H9 (cell line): ENCODE measurements at regions not wholly inside any gene's neighbourhood (a gene's known extent, or its start where the extent isn't known, plus 50 kb on each side); places are given as distances from the start of the nearest gene placed in this dataset.

ENCODE experiments used
- DNase-seq: peaks from one replicate; pipeline ENCODE4 v3.0.0-alpha.2; 2017
- H2AFZ ChIP-seq: one replicate; pipeline ENCODE4 v1.6.1; 2013; ENCODE audit warnings: mild to moderate bottlenecking, low read length, control low read depth, moderate library complexity
- H2AK5ac ChIP-seq: 2 replicates; pipeline ENCODE4 v1.6.1; 2013; ENCODE audit warnings: low read length, control low read depth, mixed read lengths; ENCODE audit not compliant: insufficient read length
- H2BK120ac ChIP-seq: one replicate; pipeline ENCODE4 v1.6.1; 2013; ENCODE audit warnings: low read depth, mild to moderate bottlenecking, low read length, control low read depth, inconsistent platforms; ENCODE audit not compliant: poor library complexity, severe bottlenecking
- H2BK12ac ChIP-seq: 2 replicates; pipeline ENCODE4 v1.6.1; 2013; ENCODE audit warnings: low read length, control low read depth, mixed read lengths, low read depth; ENCODE audit not compliant: insufficient read length
- H2BK15ac ChIP-seq: 2 replicates; pipeline ENCODE4 v1.6.1; 2013; ENCODE audit warnings: low read depth, low read length, control low read depth
- H2BK20ac ChIP-seq: one replicate; pipeline ENCODE4 v1.6.1; 2013; ENCODE audit warnings: low read depth, mild to moderate bottlenecking, low read length, control low read depth, inconsistent platforms; ENCODE audit not compliant: poor library complexity, severe bottlenecking
- H2BK5ac ChIP-seq: 2 replicates; pipeline ENCODE4 v1.6.1; 2013; ENCODE audit warnings: low read length, control low read depth, mixed read lengths; ENCODE audit not compliant: insufficient read length
- H3K14ac ChIP-seq: 2 replicates; pipeline ENCODE4 v1.6.1; 2013; ENCODE audit warnings: low read length, control low read depth; ENCODE audit not compliant: insufficient read depth
- H3K18ac ChIP-seq: 2 replicates; pipeline ENCODE4 v1.6.1; 2013; ENCODE audit warnings: low read depth, mild to moderate bottlenecking, mixed read lengths, low read length, control low read depth; ENCODE audit not compliant: insufficient read length
- H3K23ac ChIP-seq: 2 replicates; pipeline ENCODE4 v1.6.1; 2013; ENCODE audit warnings: low read length, control low read depth, mixed read lengths, low read depth; ENCODE audit not compliant: insufficient read length
- H3K23me2 ChIP-seq: 2 replicates; pipeline ENCODE4 v1.6.1; 2013; ENCODE audit warnings: low read depth, mild to moderate bottlenecking, mixed read lengths, low read length, control low read depth; ENCODE audit not compliant: insufficient read length, poor library complexity, severe bottlenecking
- H3K27ac ChIP-seq: 2 replicates; pipeline ENCODE4 v1.5.1; 2013; ENCODE audit warnings: low read length, control low read depth, mixed read lengths, low read depth; ENCODE audit not compliant: insufficient read length
- H3K27me3 ChIP-seq: 2 replicates; pipeline ENCODE4 v1.6.1; 2013; ENCODE audit warnings: low read length, control low read depth, inconsistent platforms; ENCODE audit not compliant: insufficient read depth
- H3K4ac ChIP-seq: 2 replicates; pipeline ENCODE4 v1.6.1; 2013; ENCODE audit warnings: low read depth, mild to moderate bottlenecking, control low read depth, inconsistent platforms, low read length, moderate library complexity
- H3K4me1 ChIP-seq: 2 replicates; pipeline ENCODE4 v1.6.1; 2013; ENCODE audit warnings: low read length, control low read depth, inconsistent platforms; ENCODE audit not compliant: insufficient read depth
- H3K4me2 ChIP-seq: 2 replicates; pipeline ENCODE4 v1.6.1; 2013; ENCODE audit warnings: low read length, control low read depth, mixed read lengths; ENCODE audit not compliant: insufficient read length, insufficient read depth
- H3K56ac ChIP-seq: 2 replicates; pipeline ENCODE4 v1.6.1; 2013; ENCODE audit warnings: low read depth, mild to moderate bottlenecking, mixed read lengths, low read length, control low read depth; ENCODE audit not compliant: insufficient read length
- H3K79me1 ChIP-seq: 2 replicates; pipeline ENCODE4 v1.6.1; 2013; ENCODE audit warnings: low read depth, mild to moderate bottlenecking, moderate library complexity, low read length, control low read depth, inconsistent platforms; ENCODE audit not compliant: insufficient read depth, poor library complexity, severe bottlenecking
- H3K79me2 ChIP-seq: 2 replicates; pipeline ENCODE4 v1.6.1; 2013; ENCODE audit warnings: low read length, control low read depth, inconsistent platforms; ENCODE audit not compliant: insufficient read depth
- H3K9ac ChIP-seq: 2 replicates; pipeline ENCODE4 v1.6.1; 2013; ENCODE audit warnings: low read length, control low read depth, mixed read lengths; ENCODE audit not compliant: insufficient read length; ENCODE audit errors: extremely low read depth
- H3K9me3 ChIP-seq: one replicate; pipeline ENCODE4 v1.6.1; 2013; ENCODE audit warnings: low read depth, low read length, inconsistent platforms; ENCODE audit not compliant: control insufficient read depth
- H3T11ph ChIP-seq: one replicate; pipeline ENCODE4 v1.6.1; 2013; ENCODE audit warnings: mild to moderate bottlenecking, low read length, control low read depth, inconsistent platforms
- H4K20me1 ChIP-seq: one replicate; pipeline ENCODE4 v1.6.1; 2013; ENCODE audit not compliant: control insufficient read depth, insufficient read length, insufficient read depth
- H4K5ac ChIP-seq: 2 replicates; pipeline ENCODE4 v1.6.1; 2013; ENCODE audit warnings: low read depth, mild to moderate bottlenecking, mixed read lengths, low read length, control low read depth; ENCODE audit not compliant: insufficient read length
- H4K8ac ChIP-seq: replicated peaks from 2 replicates; pipeline ENCODE4 v1.6.1; 2013; ENCODE audit warnings: low read length, control low read depth, mixed read lengths, low read depth; ENCODE audit not compliant: insufficient read length
- H4K91ac ChIP-seq: 2 replicates; pipeline ENCODE4 v1.6.1; 2013; ENCODE audit warnings: low read depth, mild to moderate bottlenecking, moderate library complexity, mixed read lengths, low read length, control low read depth; ENCODE audit not compliant: insufficient read length
- H3K27ac Mint-ChIP-seq, 3 experiments: 2 replicates in 2 of 3; 3 replicates in 1 of 3; pipeline ENCODE4 v1.8.0; 2020 to 2021; ENCODE audit warnings: mixed read lengths in 3 of 3, mild to moderate bottlenecking in 1 of 3, moderate library complexity in 1 of 3
- H3K27me3 Mint-ChIP-seq: 2 replicates; pipeline ENCODE4 v1.8.0; 2021; ENCODE audit warnings: low read depth, mild to moderate bottlenecking, moderate library complexity, mixed read lengths
- H3K36me3 Mint-ChIP-seq, 3 experiments: 2 replicates in 2 of 3; 3 replicates in 1 of 3; pipeline ENCODE4 v1.8.0; 2020 to 2021; ENCODE audit warnings: low read depth in 3 of 3, mixed read lengths in 3 of 3; ENCODE audit not compliant: insufficient read depth in 1 of 3
- H3K4me1 Mint-ChIP-seq, 2 experiments: 2 replicates each; pipeline ENCODE4 v1.8.0; 2020; ENCODE audit warnings: mixed read lengths in 2 of 2
- H3K4me3 Mint-ChIP-seq, 2 experiments: 2 replicates in 1 of 2; 3 replicates in 1 of 2; pipeline ENCODE4 v1.8.0; 2020 to 2021; ENCODE audit warnings: mild to moderate bottlenecking in 2 of 2, mixed read lengths in 2 of 2, moderate library complexity in 1 of 2
- H3K9me3 Mint-ChIP-seq, 2 experiments: 2 replicates in 1 of 2; 3 replicates in 1 of 2; pipeline ENCODE4 v1.8.0; 2020; ENCODE audit warnings: mild to moderate bottlenecking in 2 of 2, mixed read lengths in 2 of 2, moderate library complexity in 1 of 2
- WGBS: extraction: QIAGEN DNeasy Blood & Tissue Kit; methylation state at CpG from one replicate; pipeline ENCODE4 v1.1.7; 2013; ENCODE audit warnings: missing lambda C conversion rate, low lambda C conversion rate, mixed read lengths; ENCODE audit not compliant: insufficient read length; ENCODE audit errors: extremely low coverage; 5-methylcytosine and 5-hydroxymethylcytosine counted together
- TF ChIP-seq, protein P1 (sequence below): fragments of 200-600 bp; sonication (generic); conservative IDR thresholded peaks from 3 replicates; pipeline ENCODE4 v1.8.0; 2021; ENCODE audit warnings: antibody characterized with exemption, mild to moderate bottlenecking

GRCh38 chr2:34547900-34548299, 948.8 kb upstream of the FAM98A start:
- no peak overlapping the region for H2BK120ac ChIP-seq
- no peaks in the 10 kb centered on the region for H3K9me3 ChIP-seq
- H3K23me2 ChIP-seq, result no peaks in the 10 kb centered on the region
- H4K91ac ChIP-seq, result no peak overlapping the region
- H3K9me3 Mint-ChIP-seq, result peaks cover 0 to 10% of the 10 kb centered on the region in 2 experiments; a peak in 3 of 5 replicates
- H3K23ac ChIP-seq, result no peak overlapping the region
- H2AK5ac ChIP-seq, result no peak overlapping the region
- no peak overlapping the region for H3K4me2 ChIP-seq
- H3K27ac Mint-ChIP-seq, result no peak overlapping the region
- H3K14ac ChIP-seq, result no peak overlapping the region
- H3T11ph ChIP-seq, result no peak overlapping the region
- H2BK15ac ChIP-seq, result no peak overlapping the region
- no CpG with 5 or more reads among the region's 3 CpGs for WGBS
- no peaks in the 10 kb centered on the region for H3K27me3 ChIP-seq
- no peak for DNase-seq
- no peak overlapping the region for H3K4me3 Mint-ChIP-seq
- H3K36me3 Mint-ChIP-seq, result peaks cover 0 to 18% (median 11%) of the 10 kb centered on the region in 3 experiments; a peak in 5 of 7 replicates
- H3K4ac ChIP-seq, result no peak overlapping the region
- H2BK12ac ChIP-seq, result no peak overlapping the region
- H3K18ac ChIP-seq, result no peak overlapping the region
- no peaks in the 10 kb centered on the region for H3K79me1 ChIP-seq
- no peak overlapping the region for H3K56ac ChIP-seq
- TF ChIP-seq, protein P1, sequence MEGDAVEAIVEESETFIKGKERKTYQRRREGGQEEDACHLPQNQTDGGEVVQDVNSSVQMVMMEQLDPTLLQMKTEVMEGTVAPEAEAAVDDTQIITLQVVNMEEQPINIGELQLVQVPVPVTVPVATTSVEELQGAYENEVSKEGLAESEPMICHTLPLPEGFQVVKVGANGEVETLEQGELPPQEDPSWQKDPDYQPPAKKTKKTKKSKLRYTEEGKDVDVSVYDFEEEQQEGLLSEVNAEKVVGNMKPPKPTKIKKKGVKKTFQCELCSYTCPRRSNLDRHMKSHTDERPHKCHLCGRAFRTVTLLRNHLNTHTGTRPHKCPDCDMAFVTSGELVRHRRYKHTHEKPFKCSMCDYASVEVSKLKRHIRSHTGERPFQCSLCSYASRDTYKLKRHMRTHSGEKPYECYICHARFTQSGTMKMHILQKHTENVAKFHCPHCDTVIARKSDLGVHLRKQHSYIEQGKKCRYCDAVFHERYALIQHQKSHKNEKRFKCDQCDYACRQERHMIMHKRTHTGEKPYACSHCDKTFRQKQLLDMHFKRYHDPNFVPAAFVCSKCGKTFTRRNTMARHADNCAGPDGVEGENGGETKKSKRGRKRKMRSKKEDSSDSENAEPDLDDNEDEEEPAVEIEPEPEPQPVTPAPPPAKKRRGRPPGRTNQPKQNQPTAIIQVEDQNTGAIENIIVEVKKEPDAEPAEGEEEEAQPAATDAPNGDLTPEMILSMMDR, result no peak
- no peaks in the 10 kb centered on the region for H4K20me1 ChIP-seq
- H3K79me2 ChIP-seq, result no peaks in the 10 kb centered on the region
- no peak overlapping the region for H3K9ac ChIP-seq
- no peak overlapping the region for H2AFZ ChIP-seq
- H4K8ac ChIP-seq, result no peak overlapping the region
- H3K27me3 Mint-ChIP-seq, result no peaks in the 10 kb centered on the region
- H2BK20ac ChIP-seq, result no peak overlapping the region
- no peak overlapping the region for H3K27ac ChIP-seq
- H2BK5ac ChIP-seq, result no peak overlapping the region
- H4K5ac ChIP-seq, result no peak overlapping the region
- H3K4me1 Mint-ChIP-seq, result 0 out of 4 replicates have a peak, but pooled peaks cover 0 to 3% of the 10 kb centered on the region in 2 experiments
- no peaks in the 10 kb centered on the region for H3K4me1 ChIP-seq
